Endothelial cell of umbilical vein (primary cell): ENCODE measurements at regions not wholly inside any gene's neighbourhood (a gene's known extent, or its start where the extent isn't known, plus 50 kb on each side); places are given as distances from the start of the nearest gene placed in this dataset.

ENCODE experiments used
- BruUV-seq: library from RNA; stranded (reverse); fragments of 400-500 nt; replicated peaks from 2 replicates; lab custom pipeline; 2021; lab: Mats Ljungman, UMichigan
- CTCF ChIA-PET: fragments of 300-600, 350-600 bp; sonication (Branson Sonifier 250); formaldehyde crosslinking; loops from one replicate; lab custom pipeline; 2021; ENCODE audit warnings: antibody characterized with exemption, inconsistent platforms; lab: Charles Lee
- POLR2A ChIA-PET: fragments of 300-600, 350-600 bp; sonication (Branson Sonifier 250); formaldehyde crosslinking; loops from one replicate; lab custom pipeline; 2021; ENCODE audit warnings: antibody characterized with exemption, inconsistent platforms; lab: Charles Lee
- DNase-seq: peaks from one replicate; pipeline ENCODE4 v3.0.0-alpha.2; 2011; ENCODE audit warnings: low read depth, low spot score
- FAIRE-seq: peaks from 2 replicates; lab custom pipeline; 2011; peaks lifted over from hg19 to GRCh38; lab: Jason Lieb, UNC
- H2AFZ ChIP-seq: 2 replicates; pipeline ENCODE4 v1.6.0; 2012; ENCODE audit warnings: low read depth, low read length, control low read depth, inconsistent platforms
- H3K27ac ChIP-seq: 2 replicates; pipeline ENCODE4 v1.5.1; 2011; ENCODE audit warnings: low read depth, mild to moderate bottlenecking, control low read depth, low read length, moderate library complexity; ENCODE audit not compliant: insufficient read depth
- H3K27me3 ChIP-seq, 2 experiments: 2 replicates each; pipeline versions ENCODE4 v1.6.0 to v1.6.1; 2011; ENCODE audit warnings: low read length in 2 of 2, mixed read lengths in 1 of 2; ENCODE audit not compliant: control insufficient read depth in 2 of 2, insufficient read depth in 2 of 2
- H3K36me3 ChIP-seq, 2 experiments: 2 replicates in 1 of 2; 3 replicates in 1 of 2; pipeline ENCODE4 v1.5.1; 2011; ENCODE audit warnings: low read length in 2 of 2, mild to moderate bottlenecking in 1 of 2, moderate library complexity in 1 of 2; ENCODE audit not compliant: control insufficient read depth in 2 of 2, insufficient read depth in 2 of 2; ENCODE audit errors: extremely low read depth in 1 of 2
- H3K4me1 ChIP-seq: 3 replicates; pipeline ENCODE4 v1.5.1; 2011; ENCODE audit warnings: mild to moderate bottlenecking, low read length; ENCODE audit not compliant: control insufficient read depth, insufficient read depth; ENCODE audit errors: extremely low read depth
- H3K4me2 ChIP-seq: 2 replicates; pipeline ENCODE4 v1.6.1; 2011; ENCODE audit warnings: low read length, control low read depth, mixed read lengths; ENCODE audit not compliant: insufficient read depth
- H3K4me3 ChIP-seq, 3 experiments: fragments of 200-600 bp in 1 of 3; sonication (generic), shearing (Covaris generic) in 1 of 3; replicated peaks in 1 of 3; 2 replicates each; pipeline ENCODE4 v1.5.1; 2011 to 2016; ENCODE audit warnings: control low read depth in 3 of 3, low read length in 3 of 3, mild to moderate bottlenecking in 2 of 3, inconsistent platforms in 1 of 3, low read depth in 1 of 3, moderate library complexity in 1 of 3; ENCODE audit not compliant: insufficient read depth in 1 of 3
- H3K79me2 ChIP-seq: 2 replicates; pipeline ENCODE4 v1.6.0; 2012; ENCODE audit warnings: low read length, inconsistent platforms; ENCODE audit not compliant: control insufficient read depth, insufficient read depth
- H3K9ac ChIP-seq: replicated peaks from 2 replicates; pipeline ENCODE3; 2011; ENCODE audit warnings: low read length, control low read depth; ENCODE audit not compliant: insufficient read depth; ENCODE audit errors: extremely low read depth
- H3K9me1 ChIP-seq: replicated peaks from 3 replicates; pipeline ENCODE4 v1.6.0; 2011; ENCODE audit warnings: mild to moderate bottlenecking, low read length; ENCODE audit not compliant: control insufficient read depth, insufficient read depth; ENCODE audit errors: extremely low read depth
- H3K9me3 ChIP-seq: replicated peaks from 2 replicates; pipeline ENCODE4 v1.5.1; 2012; ENCODE audit warnings: low read length, inconsistent platforms; ENCODE audit not compliant: control insufficient read depth, insufficient read depth
- H4K20me1 ChIP-seq: replicated peaks from 2 replicates; pipeline ENCODE3; 2011; ENCODE audit warnings: mild to moderate bottlenecking, low read length; ENCODE audit not compliant: control insufficient read depth, insufficient read depth; ENCODE audit errors: extremely low read depth
- EZH2 ChIP-seq: IDR thresholded peaks from 2 replicates; pipeline ENCODE4 v1.6.1; 2012; ENCODE audit warnings: borderline replicate concordance, low read depth, mild to moderate bottlenecking, moderate library complexity, low read length, inconsistent platforms; ENCODE audit not compliant: severe bottlenecking
- GATA2 ChIP-seq: IDR thresholded peaks from 2 replicates; pipeline ENCODE4 v1.7.0; 2011; ENCODE audit warnings: low read depth, mild to moderate bottlenecking, moderate library complexity, mixed read lengths, low read length; ENCODE audit not compliant: insufficient read length, insufficient read depth
- JUN ChIP-seq: IDR thresholded peaks from 2 replicates; pipeline ENCODE4 v1.6.1; 2011; ENCODE audit warnings: borderline replicate concordance, low read depth; ENCODE audit not compliant: insufficient read length, insufficient read depth
- POLR2A ChIP-seq: IDR thresholded peaks from 2 replicates; pipeline ENCODE4 v1.6.1; 2012; ENCODE audit warnings: low read depth, mild to moderate bottlenecking, control low read depth, low read length
- POLR2AphosphoS5 ChIP-seq: IDR thresholded peaks from 2 replicates; pipeline ENCODE4 v1.6.1; 2012; ENCODE audit warnings: low read depth, mild to moderate bottlenecking, control low read depth, low read length, moderate library complexity; ENCODE audit not compliant: insufficient read depth
- dilution Hi-C: fragments of 300-500 bp; cut with MboI; formaldehyde crosslinking; loops from one replicate; pipeline ENCODE4 v1.15.0; 2019; ENCODE audit warnings: low sequenced_read_pairs; ENCODE audit not compliant: extremely low pct_ligation_motif_present
- intact Hi-C: fragments of 100-400 bp; cut with micrococcal nuclease; formaldehyde crosslinking; loops from one replicate; pipeline ENCODE4 v1.10.0; 2022
- TF ChIP-seq, protein P1 (sequence below): IDR thresholded peaks from 2 replicates; pipeline ENCODE4 v1.6.1; 2011; ENCODE audit not compliant: insufficient read depth, insufficient read length
- TF ChIP-seq, protein P2 (sequence below), 2 donors: IDR thresholded peaks; 1 replicate in 1 of 2; 2 replicates in 1 of 2; pipeline ENCODE4 v1.5.1; 2011; ENCODE audit warnings: low read length in 2 of 2, mild to moderate bottlenecking in 2 of 2, moderate library complexity in 2 of 2, control low read depth in 1 of 2, inconsistent platforms in 1 of 2, low read depth in 1 of 2; ENCODE audit not compliant: insufficient read depth in 1 of 2; ENCODE audit errors: extremely low read depth in 1 of 2

DNA sequence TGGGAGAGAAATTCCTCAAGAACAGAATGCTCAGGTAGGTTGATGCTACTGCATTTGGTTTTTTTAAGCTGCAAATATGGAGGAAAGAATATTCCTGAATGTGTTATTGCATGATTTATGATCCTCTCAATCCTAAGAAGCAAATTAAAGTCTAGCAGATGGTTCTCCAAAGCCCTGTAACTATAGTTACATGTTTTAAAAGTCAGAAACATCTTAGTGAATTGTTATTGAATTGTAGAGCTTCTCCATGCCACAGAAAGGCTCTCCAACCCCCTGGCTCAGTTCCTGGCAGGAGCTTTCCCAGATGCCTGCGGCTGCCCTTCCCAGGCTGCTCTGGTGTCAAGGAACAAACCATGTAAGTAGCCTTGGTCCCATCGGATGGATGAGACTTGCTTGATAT, 227.8 kb upstream of the GATB start:
- ChIA-PET POLR2A (no interaction called here), CTCF (interaction anchor here (1.4 kb wide), 1 partner anchor 17 kb away, joined by 3 read pairs; no protein-coding TSS in a partner anchor)
- DNase-seq (no peak), FAIRE-seq (no peak)
- no peak overlapping the region for H2AFZ ChIP-seq
- dilution Hi-C loops = no loop called here
- H4K20me1 ChIP-seq = no peaks in the 10 kb centered on the region
- H3K9me3 ChIP-seq = no peaks in the 10 kb centered on the region
- intact Hi-C loops = no loop called here
- H3K9me1 ChIP-seq = no peaks in the 10 kb centered on the region
- no peak overlapping the region for H3K4me3 ChIP-seq
- no peak overlapping the region for H3K9ac ChIP-seq
- H3K27me3 ChIP-seq = no peaks in the 10 kb centered on the region
- no peaks in the 10 kb centered on the region for H3K79me2 ChIP-seq
- H3K4me2 ChIP-seq = no peak overlapping the region
- H3K36me3 ChIP-seq = no peaks in the 10 kb centered on the region
- BruUV-seq = no TSS peak
- no peaks in the 10 kb centered on the region for H3K4me1 ChIP-seq
- no peak for TF ChIP-seq GATA2
- no peak for TF ChIP-seq EZH2
- TF ChIP-seq, protein P1, sequence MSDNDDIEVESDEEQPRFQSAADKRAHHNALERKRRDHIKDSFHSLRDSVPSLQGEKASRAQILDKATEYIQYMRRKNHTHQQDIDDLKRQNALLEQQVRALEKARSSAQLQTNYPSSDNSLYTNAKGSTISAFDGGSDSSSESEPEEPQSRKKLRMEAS = no peak
- no peak for TF ChIP-seq POLR2A
- TF ChIP-seq JUN = no peak
- TF ChIP-seq, protein P2, sequence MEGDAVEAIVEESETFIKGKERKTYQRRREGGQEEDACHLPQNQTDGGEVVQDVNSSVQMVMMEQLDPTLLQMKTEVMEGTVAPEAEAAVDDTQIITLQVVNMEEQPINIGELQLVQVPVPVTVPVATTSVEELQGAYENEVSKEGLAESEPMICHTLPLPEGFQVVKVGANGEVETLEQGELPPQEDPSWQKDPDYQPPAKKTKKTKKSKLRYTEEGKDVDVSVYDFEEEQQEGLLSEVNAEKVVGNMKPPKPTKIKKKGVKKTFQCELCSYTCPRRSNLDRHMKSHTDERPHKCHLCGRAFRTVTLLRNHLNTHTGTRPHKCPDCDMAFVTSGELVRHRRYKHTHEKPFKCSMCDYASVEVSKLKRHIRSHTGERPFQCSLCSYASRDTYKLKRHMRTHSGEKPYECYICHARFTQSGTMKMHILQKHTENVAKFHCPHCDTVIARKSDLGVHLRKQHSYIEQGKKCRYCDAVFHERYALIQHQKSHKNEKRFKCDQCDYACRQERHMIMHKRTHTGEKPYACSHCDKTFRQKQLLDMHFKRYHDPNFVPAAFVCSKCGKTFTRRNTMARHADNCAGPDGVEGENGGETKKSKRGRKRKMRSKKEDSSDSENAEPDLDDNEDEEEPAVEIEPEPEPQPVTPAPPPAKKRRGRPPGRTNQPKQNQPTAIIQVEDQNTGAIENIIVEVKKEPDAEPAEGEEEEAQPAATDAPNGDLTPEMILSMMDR (IDR thresholded peaks at IDR 0.05; ENCODE audit: extremely low read depth in 1 of 2, insufficient read depth in 1 of 2, low read depth in 1 of 2, low read length in 2 of 2) = no peak
- no peak for TF ChIP-seq POLR2AphosphoS5
- no peak overlapping the region for H3K27ac ChIP-seq
